G401 (cell line): ENCODE measurements at regions not wholly inside any gene's neighbourhood (a gene's known extent, or its start where the extent isn't known, plus 50 kb on each side); places are given as distances from the start of the nearest gene placed in this dataset.
"Not testable (repeated sequence)": the region's sequence is repeated elsewhere in the genome, so short reads cannot be mapped to it uniquely, and the experiment has no call there.

Experiments
- DNase-seq: peaks from one replicate; pipeline ENCODE4 v3.0.0-alpha.2; 2015; ENCODE audit warnings: low spot score
- in situ Hi-C: cut with HindIII; loops from 2 replicates; pipeline ENCODE4 v1.10.0; 2016; ENCODE audit warnings: low sequenced_read_pairs, mixed read lengths

- DNase-seq = no peak
- in situ Hi-C loops = no loop called here
Observed at GRCh38 chr6:23754197-23754596, 371.8 kb upstream of the NRSN1 start.

- no peak for DNase-seq
- in situ Hi-C loops = no loop called here
Observed at GRCh38 chr6:23775127-23775526, 350.9 kb upstream of the NRSN1 start.

GRCh38 chr6:23783901-23784300 is 342.1 kb upstream of the NRSN1 start:
- in situ Hi-C loops = no loop called here
- DNase-seq = no peak

GRCh38 chr6:23784301-23784919 is 341.6 kb upstream of the NRSN1 start:
- DNase-seq = no peak
- in situ Hi-C loops = no loop called here

- in situ Hi-C loops = no loop called here
- no peak for DNase-seq
Observed at GRCh38 chr6:23790756-23791155, 335.3 kb upstream of the NRSN1 start.

- in situ Hi-C loops = no loop called here
Observed at GRCh38 chr6:23797041-23797440, 329.0 kb upstream of the NRSN1 start.

GRCh38 chr6:23804289-23804688 is 321.7 kb upstream of the NRSN1 start:
- DNase-seq, in situ Hi-C loops: not testable (repeated sequence)

More at GRCh38 chr6:23797041-23797440, 329.0 kb upstream of the NRSN1 start:
- DNase-seq = no peak

DNA sequence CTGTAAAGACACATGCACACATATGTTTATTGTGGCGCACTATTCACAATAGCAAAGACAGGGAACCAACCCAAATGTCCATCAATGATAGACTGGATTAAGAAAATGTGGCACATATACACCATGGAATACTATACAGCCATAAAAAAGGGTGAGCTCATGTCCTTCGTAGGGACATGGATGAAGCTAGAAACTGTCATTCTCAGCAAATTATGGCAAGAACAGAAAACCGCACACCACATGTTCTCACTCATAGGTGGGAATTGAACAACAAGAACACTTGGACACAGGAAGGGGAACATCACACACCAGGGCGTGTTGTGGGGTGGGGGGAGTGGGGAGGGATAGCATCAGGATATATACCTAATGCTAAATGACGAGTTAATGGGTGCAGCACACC is 304.9 kb upstream of the NRSN1 start:
- in situ Hi-C loops, DNase-seq: not testable (repeated sequence)

DNA sequence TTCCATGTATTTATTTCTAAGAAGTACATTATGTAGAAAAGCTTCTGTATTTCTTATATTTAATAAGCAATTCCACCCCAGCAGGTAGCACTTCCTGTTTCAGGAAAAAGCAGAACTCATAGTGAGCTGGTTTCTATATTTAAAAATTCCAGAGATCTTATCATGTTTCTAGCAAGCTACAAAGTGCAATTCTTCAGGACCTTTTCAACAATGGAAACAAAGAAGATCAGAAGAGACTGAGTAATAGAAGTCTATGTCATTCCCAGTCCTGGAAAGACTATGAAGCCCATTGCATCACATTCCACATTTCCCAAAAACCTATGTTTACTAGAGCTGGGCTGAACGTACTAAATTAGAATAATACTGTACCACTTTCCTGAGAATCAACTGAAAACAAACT is 302.6 kb upstream of the NRSN1 start:
- in situ Hi-C loops = no loop called here
- DNase-seq = no peak

- in situ Hi-C loops = no loop called here
- DNase-seq = no peak
Observed at GRCh38 chr6:23826572-23826971, 299.4 kb upstream of the NRSN1 start.

DNA sequence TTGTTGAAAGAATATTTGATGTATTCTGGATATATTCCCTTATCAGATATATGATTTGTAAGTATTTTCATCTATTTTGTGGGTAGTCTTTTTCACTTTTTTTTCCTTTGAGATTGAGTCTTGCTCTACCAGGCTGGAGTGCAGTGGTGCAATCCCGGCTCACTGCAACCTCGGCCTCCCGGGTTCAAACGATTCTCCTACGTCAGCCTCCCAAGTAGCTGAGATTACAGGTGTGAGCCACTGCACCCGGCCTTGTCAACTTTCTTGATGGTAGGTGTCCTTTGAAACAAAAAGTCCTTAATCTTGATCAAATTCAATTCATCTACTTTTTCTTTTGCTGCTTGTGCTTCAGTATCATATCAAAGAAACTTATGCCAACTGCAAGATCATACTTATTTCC is 297.2 kb upstream of the NRSN1 start:
- no peak for DNase-seq
- in situ Hi-C loops = no loop called here

DNA sequence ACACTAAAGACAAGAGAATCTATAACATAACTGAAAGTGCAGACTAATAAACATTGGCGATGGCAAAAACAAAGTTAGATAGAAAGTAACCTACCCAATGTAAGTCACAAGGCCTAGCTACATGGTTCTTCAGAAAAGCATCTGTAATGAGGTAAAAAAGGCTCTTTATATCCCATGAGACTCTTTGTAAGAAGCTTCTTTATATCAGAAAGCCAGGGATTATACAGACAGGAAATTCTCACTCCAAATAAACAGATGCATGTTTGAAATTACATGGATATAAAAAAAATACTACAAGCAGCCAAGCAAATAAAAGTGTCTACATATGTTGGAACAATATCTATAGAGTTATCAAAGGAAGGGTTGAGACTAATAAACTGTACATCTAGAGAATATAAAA is 284.9 kb upstream of the NRSN1 start:
- in situ Hi-C loops = no loop called here
- DNase-seq = no peak

DNA sequence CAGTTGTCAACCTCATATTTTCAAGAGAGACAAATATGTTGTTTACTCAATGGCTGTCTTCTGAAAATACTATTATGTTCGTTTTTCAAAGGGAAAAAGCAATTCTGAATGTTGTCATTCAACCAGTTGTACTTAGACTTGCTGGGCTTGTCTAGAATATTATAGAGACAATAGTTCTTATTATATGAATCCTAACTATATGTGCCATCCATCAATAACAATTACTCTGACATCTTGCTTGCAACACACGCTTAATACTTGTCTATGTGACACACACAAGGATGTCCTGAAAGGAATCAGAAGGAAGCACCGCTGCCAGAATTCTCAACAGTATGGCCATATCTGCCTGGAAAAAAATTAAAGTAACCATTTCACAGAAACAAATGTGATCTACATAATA is 283.3 kb upstream of the NRSN1 start:
- DNase-seq = no peak
- in situ Hi-C loops = no loop called here

GRCh38 chr6:23851522-23851921 is 274.5 kb upstream of the NRSN1 start:
- in situ Hi-C loops = no loop called here
- no peak for DNase-seq

DNA sequence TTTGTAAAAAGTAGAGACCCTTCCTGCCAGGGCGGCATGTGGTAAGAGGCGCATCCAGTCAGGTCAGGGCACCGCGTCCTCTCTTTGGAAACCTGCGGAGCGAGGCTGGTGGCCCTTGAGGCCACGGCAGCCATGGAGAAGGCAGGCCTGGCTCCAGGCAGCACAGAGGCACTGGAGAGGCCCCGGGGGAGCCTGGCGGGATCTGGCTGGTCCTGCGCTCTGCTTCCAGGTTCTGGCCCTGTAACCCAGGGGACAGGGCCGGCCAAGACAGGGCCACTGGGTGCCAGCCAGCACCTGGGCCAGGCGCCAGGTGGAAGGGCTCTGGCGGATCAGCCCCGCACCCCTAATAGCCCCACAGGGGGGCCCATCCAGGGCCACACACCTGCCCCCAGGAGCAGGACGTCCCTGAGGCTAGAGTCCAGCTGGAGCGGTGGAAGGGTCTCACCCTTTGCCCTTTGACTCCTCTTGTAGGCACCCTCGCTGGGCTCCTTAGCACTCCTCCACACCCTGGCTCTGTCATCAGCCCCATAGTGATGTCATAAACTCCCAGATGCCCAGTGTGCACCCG is 272.4 kb upstream of the NRSN1 start:
- in situ Hi-C loops, DNase-seq: not testable (repeated sequence)

DNA sequence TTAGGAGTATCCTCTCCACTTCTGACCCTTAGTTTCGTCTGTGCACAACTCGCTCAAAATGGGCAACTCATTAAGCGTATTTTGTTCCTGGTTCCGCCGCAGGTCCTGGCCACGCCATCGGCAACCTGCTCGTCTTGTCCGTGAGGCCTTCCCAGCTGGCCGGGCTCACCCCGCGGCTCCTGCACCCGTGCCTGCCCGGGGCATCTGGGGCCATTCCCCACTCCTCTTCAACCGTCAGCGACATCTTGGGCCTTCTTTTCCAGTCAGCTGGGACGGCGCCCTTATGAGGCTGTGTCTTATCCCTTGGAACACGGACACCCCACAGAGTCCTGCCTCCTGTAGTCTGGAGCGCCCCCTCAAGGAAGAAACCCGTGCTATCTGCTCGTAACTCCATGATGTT is 271.9 kb upstream of the NRSN1 start:
- in situ Hi-C loops, DNase-seq: not testable (repeated sequence)

DNA sequence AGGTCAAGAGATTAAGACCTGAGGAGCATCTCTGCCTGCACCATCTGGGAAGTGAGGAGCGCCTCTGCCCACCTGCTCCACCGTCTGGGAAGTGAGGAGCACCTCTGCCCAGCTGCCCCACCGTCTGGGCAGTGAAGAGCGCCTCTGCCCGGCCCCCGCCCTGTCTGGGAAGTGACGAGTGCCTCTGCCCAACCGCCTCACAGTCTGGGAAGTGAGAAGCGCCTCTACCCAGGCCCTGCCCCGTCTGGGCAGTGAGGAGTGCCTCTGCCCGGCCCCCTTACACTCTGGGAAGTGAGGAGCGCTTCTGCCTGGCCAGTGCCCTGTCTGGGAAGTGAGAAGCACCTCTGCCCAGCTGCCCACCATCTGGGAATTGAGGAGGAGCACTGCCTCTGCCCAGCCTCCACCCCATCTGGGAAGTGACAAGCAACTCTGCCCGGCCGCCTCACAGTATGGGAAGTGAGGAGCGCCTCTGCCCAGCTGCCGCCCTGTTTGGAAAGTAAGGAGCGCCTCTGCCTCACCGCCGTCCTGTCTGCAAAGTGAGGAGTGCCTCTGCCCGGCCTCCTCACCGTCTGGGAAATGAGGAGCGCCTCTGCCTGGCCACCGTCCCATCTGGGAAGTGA is 270.4 kb upstream of the NRSN1 start:
- no peak for DNase-seq
- in situ Hi-C loops = no loop called here

- in situ Hi-C loops = no loop called here
Observed at GRCh38 chr6:23870496-23870895, 255.5 kb upstream of the NRSN1 start.

DNA sequence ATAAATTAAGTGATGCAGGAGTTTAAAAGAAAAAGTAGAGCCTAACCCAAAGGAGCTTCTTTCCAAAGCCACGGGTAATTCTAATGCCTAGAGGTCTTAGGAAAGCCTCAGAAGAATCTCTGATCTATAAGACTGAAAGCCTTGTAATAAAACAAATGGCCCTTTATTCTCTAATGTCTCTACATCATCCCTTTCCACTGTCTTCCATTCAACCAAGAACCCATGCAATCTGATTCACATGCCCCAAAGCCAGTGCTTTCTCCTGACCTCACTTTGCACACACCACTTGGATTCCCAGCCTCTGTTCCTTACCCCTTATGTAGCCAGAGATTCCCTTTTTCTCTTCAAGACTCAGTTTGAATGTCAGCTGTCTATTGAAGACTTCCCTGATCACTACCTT is 252.9 kb upstream of the NRSN1 start:
- no peak for DNase-seq
- in situ Hi-C loops = no loop called here

More at GRCh38 chr6:23870496-23870895, 255.5 kb upstream of the NRSN1 start:
- DNase-seq = no peak

- in situ Hi-C loops = no loop called here
- no peak for DNase-seq
Observed at GRCh38 chr6:23875006-23875405, 251.0 kb upstream of the NRSN1 start.

DNA sequence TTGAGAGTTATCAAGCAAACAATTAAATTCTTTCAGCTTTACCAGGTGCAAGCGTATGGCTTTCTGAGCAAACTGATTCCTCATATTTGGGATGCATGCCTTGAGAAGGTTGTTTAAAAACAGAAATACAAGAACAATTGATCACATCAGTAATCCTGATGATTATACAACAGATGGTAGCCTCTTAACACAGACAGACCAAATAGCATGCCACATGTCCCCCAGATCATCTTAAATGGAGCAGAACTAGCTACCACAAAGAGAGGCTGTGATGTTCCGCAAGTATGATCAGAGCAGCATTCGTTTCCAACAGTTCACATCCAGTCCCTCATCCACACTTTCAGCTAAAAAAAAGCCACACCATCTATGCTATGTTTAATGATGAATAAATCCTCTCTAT is 246.2 kb upstream of the NRSN1 start:
- in situ Hi-C loops = no loop called here
- no peak for DNase-seq
